Stomach (tissue), 8 donors: ENCODE measurements at regions not wholly inside any gene's neighbourhood (a gene's known extent, or its start where the extent isn't known, plus 50 kb on each side); places are given as distances from the start of the nearest gene placed in this dataset.

Source experiments
- DNase-seq, 2 donors: peaks; one replicate each; pipeline versions ENCODE4 v3.0.0 to v3.0.0-alpha.2; 2013 to 2019
- H3K27ac ChIP-seq, 5 donors: fragments of 200-600 bp in 4 of 5; sonication (generic) in 4 of 5; one replicate each; pipeline ENCODE4 v1.5.1; 2013 to 2019; ENCODE audit warnings: mild to moderate bottlenecking in 1 of 5, moderate library complexity in 1 of 5
- H3K27me3 ChIP-seq, 3 donors: fragments of 200-600 bp; sonication (generic); one replicate each; pipeline ENCODE4 v1.5.1; 2017 to 2019; ENCODE audit warnings: mixed run types in 1 of 3
- H3K36me3 ChIP-seq, 4 donors: fragments of 200-600 bp; sonication (generic); 1 replicate in 3 of 4; 2 replicates in 1 of 4; pipeline ENCODE4 v1.5.1; 2016 to 2019
- H3K4me1 ChIP-seq, 4 donors: fragments of 200-600 bp; sonication (generic); one replicate each; pipeline ENCODE4 v1.5.1; 2016 to 2019
- H3K4me3 ChIP-seq, 4 donors: fragments of 200-600 bp; sonication (generic) in 3 of 4; one replicate each; pipeline ENCODE4 v1.5.1; 2016 to 2019; ENCODE audit warnings: mild to moderate bottlenecking in 1 of 4
- H3K9me3 ChIP-seq, 4 donors: fragments of 200-600 bp; sonication (generic); one replicate each; pipeline ENCODE4 v1.5.1; 2016 to 2019
- CTCF ChIP-seq, 7 experiments: fragments of 450-650 bp in 4 of 7; fragments of 200-600 bp in 3 of 7; sonication (generic) in 3 of 7; IDR thresholded peaks; one replicate each; pipeline ENCODE4 v1.5.1; 2016 to 2019; ENCODE audit warnings: antibody characterized with exemption in 7 of 7, control low read depth in 2 of 7, mild to moderate bottlenecking in 1 of 7
- EP300 ChIP-seq: sonication (generic); formaldehyde crosslinking; IDR thresholded peaks from one replicate; pipeline ENCODE4 v1.6.1; 2017; ENCODE audit warnings: antibody characterized with exemption
- POLR2A ChIP-seq, 4 donors: fragments of 450-650 bp; IDR thresholded peaks; one replicate each; pipeline ENCODE4 v1.6.1; 2016; ENCODE audit warnings: antibody characterized with exemption in 4 of 4, control low read depth in 2 of 4, mild to moderate bottlenecking in 1 of 4, moderate library complexity in 1 of 4
- POLR2AphosphoS5 ChIP-seq, 3 donors: sonication (generic); formaldehyde crosslinking; IDR thresholded peaks; one replicate each; pipeline ENCODE4 v1.6.1; 2016; ENCODE audit warnings: antibody characterized with exemption in 3 of 3
- WGBS, 5 donors: extraction: QIAGEN DNeasy Blood & Tissue Kit in 3 of 5; methylation state at CpG; one replicate each; pipeline versions ENCODE4 v1.1.5 to v1.1.7; 2013 to 2018; 5-methylcytosine and 5-hydroxymethylcytosine counted together
- intact Hi-C: fragments of 100-400 bp; cut with DNase I; formaldehyde crosslinking; loops from one replicate; pipeline ENCODE4 v1.15.1; 2023; ENCODE audit warnings: low total_unique reads
- donor health status: healthy with polysubstance abuse.
- donor health status: Bipolar disorder and iron deficiency.
- donor health status: healthy.

GRCh38 chr22:44634426-44635321, 67.3 kb upstream of the PRR5 start:
- intact Hi-C loops, result no loop called here
- no peak for DNase-seq
- H3K36me3 ChIP-seq, result no peaks in the 10 kb centered on the region
- 67 to 72% (median 70%) methylated on average over 9 of the region's 9 CpGs for WGBS, 5 donors
- peaks cover 0 to 11% (median 0%) of the 10 kb centered on the region in 3 donors for H3K27me3 ChIP-seq
- TF ChIP-seq POLR2A (IDR thresholded peaks at IDR 0.05) (no peak), POLR2AphosphoS5 (IDR thresholded peaks at IDR 0.05) (no peak), CTCF (IDR thresholded peaks at IDR 0.05) (no peak), EP300 (no peak)
- peaks cover 0 to 7% (median 0%) of the 10 kb centered on the region in 4 donors for H3K4me1 ChIP-seq
- no peak overlapping the region for H3K27ac ChIP-seq
- no peak overlapping the region for H3K4me3 ChIP-seq
- H3K9me3 ChIP-seq, result no peaks in the 10 kb centered on the region

DNA sequence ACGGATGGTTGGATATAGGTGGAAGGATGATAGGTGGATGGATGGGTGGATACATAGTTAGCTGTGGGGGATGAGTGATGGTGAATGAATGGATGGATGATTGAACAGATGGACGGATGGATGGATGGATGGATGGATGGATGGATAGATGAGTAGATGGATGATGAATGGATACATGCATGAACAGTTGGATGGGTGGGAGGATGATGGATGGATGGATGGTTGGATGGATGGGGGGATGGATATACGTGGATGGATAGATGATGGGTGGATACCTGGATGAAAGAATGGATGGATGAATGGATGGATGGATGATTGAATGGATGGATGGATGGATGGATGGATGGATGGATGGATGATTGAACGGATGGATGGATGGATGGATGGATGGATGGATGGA, 68.4 kb upstream of the PRR5 start:
- H3K9me3 ChIP-seq, result no peaks in the 10 kb centered on the region
- WGBS, 5 donors, result 74 to 91% (median 83%) methylated on average over 4 of the region's 4 CpGs
- peaks cover 0 to under 1% (median 0%) of the 10 kb centered on the region in 4 donors for H3K4me1 ChIP-seq
- no peak overlapping the region for H3K27ac ChIP-seq
- peaks cover 0 to 4% (median 0%) of the 10 kb centered on the region in 3 donors for H3K27me3 ChIP-seq
- no peak for TF ChIP-seq EP300
- no peak for TF ChIP-seq CTCF (IDR thresholded peaks at IDR 0.05)
- no peak for TF ChIP-seq POLR2AphosphoS5 (IDR thresholded peaks at IDR 0.05)
- TF ChIP-seq POLR2A (IDR thresholded peaks at IDR 0.05), result no peak
- no peak overlapping the region for H3K4me3 ChIP-seq
- H3K36me3 ChIP-seq, result no peaks in the 10 kb centered on the region
- intact Hi-C loops, result no loop called here
- no peak for DNase-seq

DNA sequence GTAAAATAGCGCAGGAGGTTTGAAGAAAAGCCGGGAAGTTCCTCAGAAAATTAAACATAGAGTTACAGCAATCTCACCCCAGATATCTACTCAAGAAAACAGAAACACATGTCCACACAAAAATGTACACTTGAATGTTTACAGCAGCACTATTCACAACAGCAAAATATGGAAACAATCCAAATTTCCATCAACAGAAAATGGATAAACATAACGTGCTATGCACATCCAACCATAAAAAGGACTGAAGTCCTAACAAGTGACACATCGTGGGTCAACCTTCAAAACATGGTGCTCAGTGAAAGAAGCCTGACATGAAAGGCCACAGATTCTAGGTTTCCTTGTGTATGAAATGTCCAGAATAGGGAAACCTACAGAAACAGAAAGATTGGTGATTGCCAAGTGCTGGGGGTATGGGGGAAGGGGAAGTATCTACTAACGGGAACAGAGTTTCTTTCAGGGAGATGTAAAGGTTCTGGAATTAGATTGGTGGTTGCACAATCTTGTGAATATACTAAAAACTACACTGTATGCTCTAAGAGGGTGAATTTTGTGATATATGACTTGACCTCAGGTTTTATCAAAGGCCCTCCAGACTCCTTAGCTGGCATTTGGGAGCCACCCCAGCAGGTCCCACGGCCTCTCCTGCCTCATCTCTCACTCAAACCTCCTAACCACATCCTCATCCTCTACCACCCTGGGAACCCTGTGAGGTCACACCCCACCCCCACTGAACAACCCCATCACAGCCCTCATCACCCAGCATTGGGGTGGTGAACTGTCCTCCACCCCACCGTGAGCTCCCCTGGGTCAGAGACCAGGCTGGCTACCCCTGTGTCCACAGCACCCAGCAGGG, 69.2 kb upstream of the PRR5 start:
- no peaks in the 10 kb centered on the region for H3K4me1 ChIP-seq
- DNase-seq, result no peak
- no peak overlapping the region for H3K4me3 ChIP-seq
- whole genome bisulfite sequencing, 5 donors, result 64 to 72% (median 66%) methylated on average over 7 of the region's 7 CpGs
- H3K27ac ChIP-seq, result no peak overlapping the region
- TF ChIP-seq CTCF (IDR thresholded peaks at IDR 0.05), result no peak
- TF ChIP-seq POLR2AphosphoS5 (IDR thresholded peaks at IDR 0.05), result no peak
- no peak for TF ChIP-seq EP300
- TF ChIP-seq POLR2A (IDR thresholded peaks at IDR 0.05), result no peak
- intact Hi-C loops, result no loop called here
- H3K36me3 ChIP-seq, result no peaks in the 10 kb centered on the region
- H3K27me3 ChIP-seq, result peaks cover 0 to 12% (median 5%) of the 10 kb centered on the region in 3 donors
- no peaks in the 10 kb centered on the region for H3K9me3 ChIP-seq

GRCh38 chr22:44630826-44631225, 71.2 kb upstream of the PRR5 start:
- H3K9me3 ChIP-seq, result no peaks in the 10 kb centered on the region
- no peaks in the 10 kb centered on the region for H3K36me3 ChIP-seq
- no peak for TF ChIP-seq EP300
- no peak for TF ChIP-seq CTCF (IDR thresholded peaks at IDR 0.05)
- TF ChIP-seq POLR2A (IDR thresholded peaks at IDR 0.05), result no peak
- no peak for TF ChIP-seq POLR2AphosphoS5 (IDR thresholded peaks at IDR 0.05)
- WGBS, 5 donors, result 66 to 90% (median 75%) methylated on average over 2 to 3 of the region's 3 CpGs
- no peak overlapping the region for H3K27ac ChIP-seq
- no peak overlapping the region for H3K4me3 ChIP-seq
- DNase-seq, result no peak
- intact Hi-C loops, result no loop called here
- peaks cover 0 to 5% (median 2%) of the 10 kb centered on the region in 4 donors for H3K4me1 ChIP-seq
- H3K27me3 ChIP-seq, result peaks cover 0 to 27% (median 10%) of the 10 kb centered on the region in 3 donors
